ENCODE measurements at regions not wholly inside any gene's neighbourhood (a gene's known extent, or its start where the extent isn't known, plus 50 kb on each side); places are given as distances from the start of the nearest gene placed in this dataset.

DNA sequence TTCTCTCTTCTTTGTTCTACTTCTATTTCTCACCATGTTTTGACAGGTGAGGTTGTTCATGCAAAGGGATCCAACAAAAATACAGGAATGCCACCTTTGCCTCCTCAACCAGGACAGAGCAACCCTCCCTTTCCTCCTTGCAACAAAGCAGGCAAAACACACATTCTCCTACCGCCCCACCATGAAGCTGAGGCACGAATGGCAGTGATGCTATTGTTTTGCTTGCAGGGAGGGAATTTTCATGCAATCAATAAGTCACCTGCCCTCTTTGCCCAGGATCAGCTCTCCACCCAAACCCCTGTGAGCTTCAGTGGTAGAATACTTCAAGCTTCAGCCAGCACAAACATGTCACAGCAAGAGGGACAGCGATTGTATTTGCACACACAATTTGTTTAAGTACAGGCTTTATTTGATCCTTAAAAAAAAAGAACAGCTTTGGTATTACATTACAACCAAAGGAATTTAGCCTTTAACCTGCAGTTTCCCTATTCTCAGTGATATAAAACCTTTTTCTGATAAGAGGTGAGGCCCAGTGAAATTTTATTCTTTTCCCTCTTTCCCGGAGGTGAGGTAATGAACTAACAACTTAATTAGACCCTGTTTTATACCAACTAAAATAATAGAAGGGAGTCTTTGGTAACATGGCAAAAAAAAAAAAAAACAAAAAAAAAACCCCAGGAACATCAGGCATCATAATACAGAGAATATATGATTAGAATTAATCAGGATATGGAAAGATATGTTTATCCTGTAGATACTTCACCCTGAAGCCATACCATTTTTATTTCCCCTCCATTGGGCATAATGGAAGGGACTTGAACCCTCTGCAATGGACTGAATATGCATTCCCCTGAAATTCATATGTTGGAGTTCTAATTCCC lies 87.0 kb upstream of the EEA1 start:
- DNase-seq (ENCODE audit: low read depth, low spot score) = no peak

DNA sequence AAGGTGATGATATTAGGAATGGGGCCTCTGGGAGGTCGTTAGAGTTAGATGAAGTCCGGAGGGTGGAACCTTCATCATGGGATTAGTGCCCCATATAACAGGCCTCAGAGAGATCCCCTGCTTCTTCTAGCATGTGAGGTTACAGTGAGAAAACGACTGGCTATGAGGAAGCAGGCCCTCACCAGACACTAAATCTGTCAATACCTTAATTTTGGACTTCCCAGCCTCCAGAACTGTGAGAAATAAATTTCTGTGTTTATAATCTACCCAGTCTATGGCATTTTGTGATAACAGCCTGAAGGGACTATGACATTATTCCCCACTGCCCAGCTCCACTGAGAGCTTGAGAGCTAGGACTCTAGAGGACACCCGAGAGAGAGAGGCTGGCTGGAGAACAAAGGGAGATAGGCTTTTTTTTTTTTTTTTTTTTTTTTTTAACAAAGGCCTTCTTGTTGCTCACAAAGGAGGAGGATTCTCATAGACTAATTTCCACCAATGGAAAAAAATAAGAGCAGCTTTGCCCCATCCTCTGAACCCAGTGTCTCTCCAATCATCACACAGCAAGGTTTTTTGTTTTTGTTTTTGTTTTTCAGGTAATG lies 87.8 kb upstream of the EEA1 start:
- no peak for DNase-seq (ENCODE audit: low read depth, low spot score)

GRCh38 chr12:93018610-93019009 lies 89.5 kb upstream of the EEA1 start:
- no peak for DNase-seq (ENCODE audit: low read depth, low spot score)

GRCh38 chr12:93019212-93019927 lies 90.3 kb upstream of the EEA1 start:
- no peak for DNase-seq (ENCODE audit: low read depth, low spot score)

DNA sequence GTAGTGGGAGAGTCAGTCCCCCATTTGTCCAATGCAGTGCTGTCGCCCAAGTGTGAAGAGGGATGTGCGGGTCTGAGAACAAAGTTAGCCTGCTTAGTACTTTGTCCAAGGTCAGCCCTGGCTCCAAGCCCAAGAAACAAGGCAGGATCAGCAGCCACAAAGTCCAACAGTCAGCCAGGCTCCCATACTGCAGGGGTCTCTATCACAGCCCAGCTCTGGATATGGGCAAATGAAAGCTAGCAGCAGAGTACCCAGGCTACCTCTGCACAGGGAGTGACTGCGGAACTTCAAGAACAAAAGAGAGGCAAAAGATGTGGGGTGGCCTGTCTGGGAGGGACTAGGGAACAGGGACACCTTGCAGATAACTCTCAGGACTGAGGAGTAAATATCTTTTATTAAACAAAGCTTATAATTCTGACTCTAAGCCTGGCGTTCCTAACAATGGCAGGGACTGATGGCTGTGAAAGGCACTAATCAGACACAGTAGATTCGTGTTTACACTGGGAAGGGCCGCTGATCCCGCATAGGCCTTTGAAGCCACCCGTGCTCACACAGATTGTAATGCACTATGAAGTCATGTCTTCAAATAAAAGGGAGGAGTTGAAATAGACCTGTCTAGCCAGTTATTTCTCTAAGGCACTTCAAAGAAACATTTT lies 91.0 kb upstream of the EEA1 start:
- DNase-seq (ENCODE audit: low read depth, low spot score) = no peak

- peak; percentile 35 for DNase-seq (ENCODE audit: low read depth, low spot score)
These were observed 91.8 kb upstream of the EEA1 start for GRCh38 chr12:93020631-93021597.

DNA sequence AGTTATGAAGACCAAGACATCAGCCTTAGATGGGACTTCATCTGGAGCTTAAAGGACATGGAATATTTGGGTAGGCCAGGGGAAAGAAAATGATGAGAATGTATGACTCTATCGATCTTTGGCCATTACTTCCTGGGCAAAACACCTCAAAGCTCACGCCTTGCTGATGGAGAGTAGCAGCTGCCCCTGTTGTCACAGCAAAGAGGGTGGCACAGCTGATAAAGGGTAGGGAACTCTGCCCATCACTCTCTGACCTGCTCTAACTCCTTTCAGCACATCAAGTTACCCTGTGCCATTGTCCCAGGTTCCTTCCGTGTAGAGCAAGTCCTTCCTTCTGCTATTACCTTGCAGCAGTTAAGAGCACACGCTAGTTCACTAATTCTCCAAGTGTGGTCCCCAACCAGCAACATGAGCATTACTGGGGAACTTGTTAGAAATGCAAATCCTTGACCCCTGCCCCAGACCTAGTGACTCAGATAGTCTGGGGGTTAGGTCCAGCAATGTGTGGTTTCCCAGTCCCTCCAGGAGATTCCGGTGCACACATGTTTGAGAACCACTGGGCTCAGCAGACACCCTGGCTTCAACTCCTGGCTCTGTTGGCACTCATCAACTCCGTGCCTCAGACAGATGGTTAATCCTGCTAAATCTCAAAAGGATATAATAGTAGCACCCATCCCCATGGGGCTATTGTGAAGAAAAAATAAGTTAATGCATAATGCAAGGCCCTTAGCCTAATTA lies 93.7 kb upstream of the EEA1 start:
- DNase-seq (ENCODE audit: low read depth, low spot score) = no peak

DNA sequence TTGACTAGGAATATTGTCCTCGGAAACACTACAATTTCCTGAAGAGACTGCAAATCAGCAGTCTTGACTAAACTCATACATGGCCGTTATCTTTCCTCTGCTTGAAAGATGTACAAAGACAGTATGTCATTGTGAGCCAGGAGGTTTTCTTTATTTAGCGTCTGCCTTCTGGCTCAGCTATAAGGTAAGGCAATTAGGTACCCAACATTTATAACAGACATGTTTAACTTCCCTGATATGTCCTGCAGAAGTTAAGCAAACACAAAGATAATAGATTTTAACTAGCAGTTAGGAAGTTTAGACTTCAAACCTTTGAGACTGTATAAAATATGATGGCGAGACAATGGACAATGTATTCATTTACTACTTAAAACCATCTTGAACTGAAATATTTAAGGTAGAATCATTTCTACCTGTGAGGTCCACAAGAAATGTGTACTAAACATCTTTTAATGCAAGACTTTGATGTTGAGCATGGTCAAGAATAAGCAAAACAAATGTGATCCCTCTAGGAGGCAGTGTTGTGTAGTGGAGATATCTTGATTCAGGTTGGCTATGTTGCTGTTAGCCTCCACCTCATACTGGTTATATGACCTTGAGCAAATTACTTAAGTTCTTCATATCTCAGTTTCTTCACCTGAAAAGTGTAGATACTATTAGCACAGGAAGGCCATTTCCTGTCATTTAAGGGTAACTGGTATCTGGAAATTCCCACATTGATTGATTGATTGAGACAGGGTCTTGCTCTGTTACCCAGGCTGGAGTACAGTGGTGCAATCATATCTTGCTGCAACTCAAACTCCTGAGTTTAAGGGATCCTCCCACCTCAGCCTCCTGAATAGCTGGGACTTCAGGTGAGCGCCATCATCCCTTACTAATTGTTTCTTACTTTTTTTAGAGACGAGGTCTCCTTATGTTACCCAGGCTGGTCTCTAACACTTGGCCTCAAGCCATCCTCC lies 96.3 kb upstream of the EEA1 start:
- DNase-seq (ENCODE audit: low read depth, low spot score) = no peak

- DNase-seq (ENCODE audit: low read depth, low spot score) = no peak
These were observed 97.9 kb upstream of the EEA1 start for GRCh38 chr12:93027041-93027440.

- DNase-seq (ENCODE audit: low read depth, low spot score) = no peak
These were observed 100.0 kb upstream of the EEA1 start for GRCh38 chr12:93029091-93029490.

DNA sequence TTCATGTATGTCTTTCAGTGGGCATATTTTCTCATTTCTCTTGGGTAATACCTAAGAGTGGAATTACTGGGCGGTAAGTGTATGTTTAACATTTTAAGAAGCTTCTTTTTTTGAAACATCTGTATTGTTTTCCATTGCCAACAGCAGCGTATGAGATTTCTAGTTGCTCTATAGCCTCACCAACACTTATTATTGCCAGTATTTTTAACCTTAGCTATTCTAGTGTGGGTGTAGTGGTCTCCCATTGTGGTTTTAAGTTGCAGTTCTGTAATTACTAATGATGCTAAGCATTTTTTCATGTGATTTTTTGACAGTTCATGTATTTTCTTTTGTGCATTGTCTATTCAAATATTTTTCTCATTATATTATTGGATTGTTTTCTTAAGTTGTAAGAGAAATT lies 101.9 kb upstream of the EEA1 start:
- DNase-seq (ENCODE audit: low read depth, low spot score) = no peak

- no peak for DNase-seq (ENCODE audit: low read depth, low spot score)
These were observed 103.7 kb upstream of the EEA1 start for GRCh38 chr12:93032758-93033157.

DNA sequence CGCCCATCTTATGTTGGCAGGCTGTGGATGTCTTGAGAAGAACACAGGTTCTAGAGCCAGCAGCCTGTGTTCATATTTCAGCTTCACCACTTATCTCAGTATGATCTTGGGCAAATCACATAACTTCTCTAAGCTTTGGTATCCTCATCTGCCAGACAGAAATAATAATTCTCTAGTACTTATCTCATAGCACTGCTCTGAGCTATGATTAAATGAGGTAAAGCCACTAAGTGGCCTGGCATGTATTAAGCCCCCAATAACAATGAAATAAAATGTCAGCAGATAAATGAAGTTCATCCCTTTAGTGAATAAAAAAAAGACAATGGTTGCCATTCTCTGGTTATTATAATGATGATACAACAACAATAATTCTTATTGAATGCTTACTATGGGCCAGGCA lies 104.9 kb upstream of the EEA1 start:
- no peak for DNase-seq (ENCODE audit: low read depth, low spot score)

- no peak for DNase-seq (ENCODE audit: low read depth, low spot score)
These were observed 110.0 kb upstream of the EEA1 start for GRCh38 chr12:93039062-93039461.

DNA sequence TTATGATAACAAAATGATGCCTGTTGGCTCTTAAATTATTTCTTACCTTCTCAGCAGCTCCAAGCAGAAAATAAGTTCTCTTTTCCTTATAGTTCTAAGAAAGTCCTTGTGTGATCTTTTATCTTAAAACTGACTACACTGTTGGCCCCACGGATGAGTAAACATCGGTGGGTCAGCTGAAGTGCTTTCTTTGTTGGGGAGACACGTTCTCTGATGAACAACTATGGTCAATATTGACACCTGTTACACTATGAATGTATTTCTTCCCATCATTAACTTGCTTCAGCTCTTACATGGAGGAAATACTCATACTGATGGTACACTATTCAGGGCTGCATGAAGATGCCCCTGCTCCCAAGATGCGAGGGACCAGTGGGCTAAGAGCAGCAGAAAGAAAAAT lies 110.8 kb upstream of the EEA1 start:
- DNase-seq (ENCODE audit: low read depth, low spot score) = no peak

GRCh38 chr12:93040367-93040766 lies 111.3 kb upstream of the EEA1 start:
- no peak for DNase-seq (ENCODE audit: low read depth, low spot score)

- no peak for DNase-seq (ENCODE audit: low read depth, low spot score)
These were observed 112.3 kb upstream of the EEA1 start for GRCh38 chr12:93041416-93041815.

GRCh38 chr12:93042283-93042682 lies 113.2 kb upstream of the EEA1 start:
- DNase-seq (ENCODE audit: low read depth, low spot score) = no peak

DNA sequence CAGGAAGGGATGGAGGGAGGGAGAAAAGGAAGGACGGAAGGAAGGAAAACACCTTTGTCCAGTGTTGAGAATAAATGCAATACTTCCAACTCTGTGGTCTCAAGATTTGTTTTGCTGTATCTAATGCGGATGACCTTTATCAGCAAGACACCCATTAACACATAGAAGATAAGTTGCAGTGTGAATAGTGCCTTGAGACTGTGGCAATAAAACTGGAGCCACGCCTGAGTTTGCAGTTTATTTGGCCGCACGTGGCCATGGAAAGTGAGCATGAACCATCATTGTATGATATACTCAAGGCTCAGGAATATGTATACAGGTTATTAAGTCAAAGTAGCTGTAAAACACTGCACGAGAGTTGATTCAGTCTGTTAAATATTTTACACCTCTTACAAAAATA lies 113.6 kb upstream of the EEA1 start:
- DNase-seq (ENCODE audit: low read depth, low spot score) = no peak

Measured in ELF-1 (cell line).